Mucosa of descending colon (tissue), 3 donors: ENCODE measurements at regions not wholly inside any gene's neighbourhood (a gene's known extent, or its start where the extent isn't known, plus 50 kb on each side); places are given as distances from the start of the nearest gene placed in this dataset.

Experiments
- ATAC-seq: fragments of 200-7000 bp; cut with Tn5 transposase; one replicate; pipeline ENCODE4 v1.9.1; 2020; ENCODE audit warnings: mild to moderate bottlenecking, moderate library complexity
- DNase-seq, 3 donors: peaks; one replicate each; pipeline ENCODE4 v3.0.0-alpha.2; 2020
- H3K36me3 ChIP-seq: fragments of 200-600 bp; one replicate; pipeline ENCODE4 v1.8.0; 2021; ENCODE audit warnings: low read depth, mild to moderate bottlenecking
- H3K4me1 ChIP-seq: fragments of 200-600 bp; one replicate; pipeline ENCODE4 v1.8.0; 2021; ENCODE audit warnings: low read depth, mild to moderate bottlenecking
- H3K4me3 ChIP-seq: fragments of 200-600 bp; one replicate; pipeline ENCODE4 v1.8.0; 2021; ENCODE audit warnings: mild to moderate bottlenecking
- H3K9me3 ChIP-seq: fragments of 200-600 bp; one replicate; pipeline ENCODE4 v1.8.0; 2021; ENCODE audit warnings: mild to moderate bottlenecking
- CTCF ChIP-seq: fragments of 200-600 bp; IDR thresholded peaks from one replicate; pipeline ENCODE4 v1.8.0; 2022; ENCODE audit warnings: antibody characterized with exemption, mild to moderate bottlenecking
- intact Hi-C, 2 donors: fragments of 100-400 bp; cut with DNase I in 1 of 2; cut with micrococcal nuclease in 1 of 2; formaldehyde crosslinking; loops; one replicate each; pipeline versions ENCODE4 v1.11.0 to v1.11.1; 2022; cut with DNase I, micrococcal nuclease
- donor health status: DM: no; HTN: no; CAD: no; lungs with moderate emphysema.
- donor health status: DM: no; HTN: no; CAD: no.
- donor health status: DM: no; HTN: yes; CAD: no.

DNA sequence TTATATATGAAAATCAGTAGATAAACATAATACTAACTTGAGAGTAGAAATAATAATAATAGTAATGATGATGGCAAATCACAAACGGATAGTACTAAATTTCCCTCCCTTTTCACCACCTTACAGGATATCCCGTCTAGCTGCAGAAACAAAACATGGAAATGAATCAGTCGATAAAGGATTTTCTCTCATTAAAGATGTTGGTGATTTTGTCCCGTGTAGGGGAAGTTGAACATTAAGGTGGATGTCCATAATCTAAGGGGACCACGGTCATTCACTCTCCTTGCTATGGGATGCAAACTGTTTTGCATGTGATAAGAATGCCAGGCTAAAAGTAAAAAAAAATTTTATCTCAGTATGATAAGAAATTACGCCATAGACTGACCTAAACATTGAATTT is 1027.7 kb upstream of the NR2F2 start:
- no peaks in the 10 kb centered on the region for H3K36me3 ChIP-seq
- H3K4me1 ChIP-seq = no peaks in the 10 kb centered on the region
- ATAC-seq (no peak), DNase-seq (no peak)
- no peak for TF ChIP-seq CTCF
- intact Hi-C loops = no loop called here
- H3K4me3 ChIP-seq = no peak overlapping the region
- H3K9me3 ChIP-seq = no peaks in the 10 kb centered on the region

GRCh38 chr15:95303713-95304112 is 1026.8 kb upstream of the NR2F2 start:
- DNase-seq (no peak), ATAC-seq (no peak)
- Histone ChIP-seq H3K4me3 (no peak overlapping the region), H3K36me3 (no peaks in the 10 kb centered on the region), H3K9me3 (no peaks in the 10 kb centered on the region), H3K4me1 (no peaks in the 10 kb centered on the region)
- intact Hi-C loops = no loop called here
- no peak for TF ChIP-seq CTCF

GRCh38 chr15:95304151-95304946 is 1026.2 kb upstream of the NR2F2 start:
- no peak for TF ChIP-seq CTCF
- H3K4me3 ChIP-seq = no peak overlapping the region
- no peaks in the 10 kb centered on the region for H3K36me3 ChIP-seq
- no peaks in the 10 kb centered on the region for H3K9me3 ChIP-seq
- intact Hi-C loops = no loop called here
- H3K4me1 ChIP-seq = no peaks in the 10 kb centered on the region
- DNase-seq (peak in 1 of 3 donors; percentile 30), ATAC-seq (peak; percentile 43)

DNA sequence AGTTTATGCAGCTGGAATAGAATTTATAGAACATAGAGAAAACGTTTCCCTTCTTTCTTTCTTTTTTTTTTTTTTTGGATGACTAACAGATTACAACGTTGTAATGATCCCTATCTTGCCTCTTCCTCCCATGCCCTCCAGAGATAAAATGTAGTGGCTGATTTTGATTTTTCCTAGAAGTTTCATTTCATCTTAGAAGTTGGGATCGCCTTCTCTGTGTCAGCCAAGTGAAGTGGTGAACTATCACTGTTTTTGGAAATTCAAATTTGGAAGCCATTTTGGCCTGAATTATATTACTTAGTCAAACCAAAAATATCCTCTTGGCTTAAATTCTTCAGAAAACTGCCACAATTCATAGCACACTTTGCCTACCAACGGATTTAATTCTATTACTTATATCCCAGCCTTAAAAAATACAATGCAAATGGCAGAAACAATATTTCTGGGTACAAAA is 1025.5 kb upstream of the NR2F2 start:
- Histone ChIP-seq H3K9me3 (no peaks in the 10 kb centered on the region), H3K4me3 (no peak overlapping the region), H3K36me3 (no peaks in the 10 kb centered on the region), H3K4me1 (no peaks in the 10 kb centered on the region)
- TF ChIP-seq CTCF = no peak
- intact Hi-C loops = no loop called here
- DNase-seq = no peak
- no peak for ATAC-seq

DNA sequence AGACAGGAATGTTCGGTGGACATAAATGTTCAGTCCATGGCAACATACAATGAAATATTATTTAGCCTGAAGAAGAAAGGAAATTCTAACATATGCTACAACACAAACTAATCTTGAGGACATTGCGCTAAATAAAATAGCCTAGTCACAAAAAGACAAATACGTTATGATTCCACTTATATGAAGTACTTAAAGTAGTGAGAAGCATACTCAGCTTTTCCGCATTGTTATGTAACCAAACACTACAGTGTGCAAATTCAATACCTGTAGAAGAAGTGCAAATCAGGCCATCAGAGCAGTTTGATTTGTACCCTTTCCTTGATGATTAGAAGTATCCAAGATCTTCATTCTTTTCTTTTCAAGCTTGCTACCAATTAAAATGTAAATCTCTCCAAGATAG is 1023.4 kb upstream of the NR2F2 start:
- Histone ChIP-seq H3K4me1 (no peaks in the 10 kb centered on the region), H3K4me3 (no peak overlapping the region), H3K9me3 (no peaks in the 10 kb centered on the region), H3K36me3 (no peaks in the 10 kb centered on the region)
- ATAC-seq (no peak), DNase-seq (no peak)
- TF ChIP-seq CTCF = no peak
- intact Hi-C loops = no loop called here
